HEK293T (cell line): ENCODE measurements at regions not wholly inside any gene's neighbourhood (a gene's known extent, or its start where the extent isn't known, plus 50 kb on each side); places are given as distances from the start of the nearest gene placed in this dataset.

ENCODE experiments used
- CTCF ChIA-PET: fragments of 350-600 bp; formaldehyde crosslinking; extraction: SDS; loops from one replicate; lab custom pipeline; 2021; ENCODE audit warnings: antibody characterized with exemption, inconsistent platforms; lab: Yijun Ruan, JAX
- POLR2A ChIA-PET: fragments of 350-600 bp; formaldehyde crosslinking; extraction: SDS; loops from one replicate; lab custom pipeline; 2020; ENCODE audit warnings: antibody characterized with exemption, inconsistent platforms; lab: Yijun Ruan, JAX
- DNase-seq: peaks from one replicate; pipeline ENCODE4 v3.0.0; 2012; ENCODE audit warnings: mixed read lengths; ENCODE audit errors: extremely low spot score
- ARNT ChIP-seq: fragments of 450-650 bp; IDR thresholded peaks from 2 replicates; pipeline ENCODE4 v1.6.1; 2017; ENCODE audit warnings: mild to moderate bottlenecking
- BHLHE40 ChIP-seq: fragments of 450-650 bp; IDR thresholded peaks from 2 replicates; pipeline ENCODE4 v1.6.1; 2016; ENCODE audit warnings: mild to moderate bottlenecking, moderate library complexity, borderline replicate concordance
- CTBP1 ChIP-seq: fragments of 450-650 bp; IDR thresholded peaks from 2 replicates; pipeline ENCODE4 v1.6.1; 2016; ENCODE audit warnings: borderline replicate concordance
- ELF4 ChIP-seq: fragments of 450-650 bp; IDR thresholded peaks from 2 replicates; pipeline ENCODE4 v1.6.1; 2017; ENCODE audit warnings: antibody characterized with exemption
- FOXA1 ChIP-seq: fragments of 450-650 bp; IDR thresholded peaks from 2 replicates; pipeline ENCODE4 v1.6.1; 2016; ENCODE audit warnings: mild to moderate bottlenecking
- FOXK2 ChIP-seq: fragments of 450-650 bp; IDR thresholded peaks from 2 replicates; pipeline ENCODE4 v1.6.1; 2016; ENCODE audit warnings: mild to moderate bottlenecking
- FOXM1 ChIP-seq: fragments of 450-650 bp; IDR thresholded peaks from 2 replicates; pipeline ENCODE4 v1.6.1; 2017; ENCODE audit warnings: mild to moderate bottlenecking, borderline replicate concordance
- HDGF ChIP-seq: fragments of 450-650 bp; IDR thresholded peaks from 2 replicates; pipeline ENCODE4 v1.6.1; 2017; ENCODE audit warnings: antibody characterized with exemption, borderline replicate concordance
- L3MBTL2 ChIP-seq: fragments of 450-650 bp; conservative IDR thresholded peaks from 2 replicates; pipeline ENCODE4 v1.6.1; 2016; ENCODE audit warnings: mild to moderate bottlenecking
- LEF1 ChIP-seq: fragments of 450-650 bp; IDR thresholded peaks from 2 replicates; pipeline ENCODE4 v1.6.1; 2017; ENCODE audit warnings: mild to moderate bottlenecking, borderline replicate concordance
- NFRKB ChIP-seq: fragments of 450-650 bp; IDR thresholded peaks from 2 replicates; pipeline ENCODE4 v1.6.1; 2016; ENCODE audit warnings: mild to moderate bottlenecking, moderate library complexity
- SP1 ChIP-seq: fragments of 450-650 bp; IDR thresholded peaks from 2 replicates; pipeline ENCODE4 v1.6.1; 2017
- SUZ12 ChIP-seq: fragments of 450-650 bp; IDR thresholded peaks from 2 replicates; pipeline ENCODE4 v1.6.1; 2016; ENCODE audit warnings: mild to moderate bottlenecking
- TARDBP ChIP-seq: fragments of 450-650 bp; IDR thresholded peaks from 2 replicates; pipeline ENCODE4 v1.6.1; 2016
- ZNF384 ChIP-seq: fragments of 450-650 bp; IDR thresholded peaks from 2 replicates; pipeline ENCODE4 v1.6.1; 2016
- TF ChIP-seq, protein P1 (sequence below): fragments of 450-650 bp; IDR thresholded peaks from 2 replicates; pipeline ENCODE4 v1.6.1; 2016

DNA sequence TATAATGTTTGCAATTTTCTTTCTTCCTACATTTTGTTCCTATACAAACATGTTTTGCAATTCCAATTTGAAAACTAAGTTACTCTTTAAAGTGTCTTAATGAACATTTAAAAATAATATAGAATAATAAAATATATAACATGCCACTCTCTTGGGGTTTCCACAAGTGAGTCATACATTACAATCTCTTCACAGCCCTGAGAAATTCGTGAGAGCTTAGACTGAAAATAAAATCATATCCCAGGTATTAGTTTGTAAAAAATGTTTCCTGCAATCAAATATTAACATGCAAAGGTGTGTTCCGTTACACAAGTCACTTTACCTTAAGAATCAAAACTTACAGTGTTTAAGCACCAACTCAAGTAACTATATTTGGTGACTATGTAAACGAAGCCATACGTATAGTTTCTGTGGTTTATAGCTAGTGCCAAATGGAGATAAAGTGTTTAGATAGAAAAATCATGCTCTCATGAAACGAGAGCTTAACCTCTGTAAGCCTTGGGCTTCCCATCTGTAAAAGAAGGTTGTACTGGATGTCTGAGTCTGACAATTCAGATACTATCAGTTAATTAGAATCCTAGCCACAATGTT is 253.6 kb upstream of the ANO3 start:
- DNase-seq = no peak
- CTCF ChIA-PET = no interaction called here
- POLR2A ChIA-PET = no interaction called here
- TF ChIP-seq ELF4 (no peak), ZNF384 (no peak), LEF1 (no peak), NFRKB (no peak), SP1 (no peak), ARNT (no peak)
- TF ChIP-seq, protein P1, sequence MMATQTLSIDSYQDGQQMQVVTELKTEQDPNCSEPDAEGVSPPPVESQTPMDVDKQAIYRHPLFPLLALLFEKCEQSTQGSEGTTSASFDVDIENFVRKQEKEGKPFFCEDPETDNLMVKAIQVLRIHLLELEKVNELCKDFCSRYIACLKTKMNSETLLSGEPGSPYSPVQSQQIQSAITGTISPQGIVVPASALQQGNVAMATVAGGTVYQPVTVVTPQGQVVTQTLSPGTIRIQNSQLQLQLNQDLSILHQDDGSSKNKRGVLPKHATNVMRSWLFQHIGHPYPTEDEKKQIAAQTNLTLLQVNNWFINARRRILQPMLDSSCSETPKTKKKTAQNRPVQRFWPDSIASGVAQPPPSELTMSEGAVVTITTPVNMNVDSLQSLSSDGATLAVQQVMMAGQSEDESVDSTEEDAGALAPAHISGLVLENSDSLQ = no peak

DNA sequence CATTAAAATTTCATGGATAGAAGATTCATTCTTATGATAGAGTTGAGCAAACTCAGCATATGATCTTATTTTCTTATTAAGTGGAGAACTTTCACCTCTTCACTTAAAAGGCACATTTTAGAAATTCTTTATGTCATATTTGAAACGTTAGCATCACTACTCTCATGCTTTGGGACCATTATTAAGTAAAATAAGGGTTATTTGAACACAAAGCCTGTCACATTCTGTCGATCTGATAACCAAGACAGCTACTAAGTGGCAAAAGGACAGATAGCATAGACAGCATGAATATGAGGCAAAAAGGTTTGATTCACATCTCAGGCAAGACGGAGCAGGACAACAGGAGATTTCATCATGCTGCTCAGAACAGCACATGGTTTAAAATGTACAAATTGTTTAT is 247.6 kb upstream of the ANO3 start:
- POLR2A ChIA-PET = no interaction called here
- CTCF ChIA-PET = no interaction called here
- no peak for TF ChIP-seq NFRKB
- no peak for TF ChIP-seq HDGF
- DNase-seq = no peak

DNA sequence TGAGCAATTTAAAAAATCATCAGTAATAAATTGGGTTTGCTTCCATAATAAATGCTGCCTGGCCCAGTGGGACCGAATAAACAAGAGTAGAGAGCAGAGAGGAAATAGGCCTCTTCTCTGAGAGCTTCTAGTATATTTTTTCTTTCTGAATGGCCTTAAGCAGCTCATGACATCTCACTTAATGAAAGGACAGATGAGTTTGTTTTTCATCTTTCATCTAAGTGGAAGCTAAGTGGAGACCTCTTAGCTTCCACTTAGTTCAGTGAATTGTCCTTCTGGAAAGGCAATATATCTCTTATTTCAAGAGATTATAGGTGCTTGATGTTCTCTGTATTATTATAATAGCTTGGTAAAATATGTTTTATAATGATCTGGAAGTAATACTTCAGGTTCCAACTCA is 245.9 kb upstream of the ANO3 start:
- POLR2A ChIA-PET = no interaction called here
- CTCF ChIA-PET = no interaction called here
- no peak for TF ChIP-seq FOXM1
- no peak for TF ChIP-seq SP1
- no peak for TF ChIP-seq NFRKB
- TF ChIP-seq ZNF384 = no peak
- TF ChIP-seq L3MBTL2 = no peak
- TF ChIP-seq LEF1 = no peak
- no peak for TF ChIP-seq HDGF
- TF ChIP-seq ELF4 = no peak
- TF ChIP-seq BHLHE40 = no peak
- TF ChIP-seq, protein P1 = no peak
- no peak for TF ChIP-seq FOXA1
- TF ChIP-seq SUZ12 = no peak
- no peak for TF ChIP-seq TARDBP
- TF ChIP-seq CTBP1 = no peak
- no peak for TF ChIP-seq ARNT
- TF ChIP-seq FOXK2 = no peak
- no peak for DNase-seq

DNA sequence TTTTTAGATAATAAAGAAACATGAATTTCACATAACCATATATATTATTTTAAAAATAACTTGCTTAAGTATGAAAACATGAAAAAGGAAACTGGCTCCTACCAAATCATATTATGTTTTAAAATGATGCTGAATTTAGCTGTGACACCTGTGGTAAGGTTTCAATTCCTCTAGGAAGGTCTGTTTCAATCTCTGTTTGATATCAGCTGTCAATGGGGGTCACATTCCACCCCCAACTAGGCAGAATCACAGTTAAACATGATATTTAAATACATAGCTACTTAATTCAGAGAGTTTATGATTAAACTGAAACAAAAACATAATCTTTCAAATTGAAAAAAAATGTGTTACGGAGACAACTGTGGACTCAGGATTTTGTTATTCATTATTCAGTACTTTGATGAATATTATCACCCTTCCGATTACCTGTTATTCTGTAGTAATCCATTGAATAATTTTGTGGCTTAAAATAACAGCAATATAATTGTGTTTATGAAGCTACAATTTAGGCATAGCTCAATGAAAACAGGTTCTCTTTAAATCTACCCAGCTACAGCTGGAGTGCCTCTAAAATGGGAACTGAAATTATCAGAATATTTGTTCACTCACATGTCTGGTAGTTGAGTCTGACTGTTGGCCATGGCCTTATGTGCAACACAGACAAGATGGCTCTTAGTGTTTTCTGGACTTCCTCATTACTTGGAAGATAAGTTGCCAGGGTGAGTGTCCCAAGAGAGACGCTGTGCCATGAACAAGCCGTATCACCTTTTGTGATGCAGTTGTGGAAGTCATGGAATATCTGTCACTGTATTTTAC is 244.6 kb upstream of the ANO3 start:
- DNase-seq = no peak
- TF ChIP-seq BHLHE40 = no peak
- TF ChIP-seq ARNT = no peak
- no peak for TF ChIP-seq FOXA1
- TF ChIP-seq HDGF = no peak
- TF ChIP-seq SP1 = no peak
- TF ChIP-seq, protein P1 = no peak
- no peak for TF ChIP-seq TARDBP
- no peak for TF ChIP-seq FOXM1
- no peak for TF ChIP-seq CTBP1
- no peak for TF ChIP-seq ZNF384
- TF ChIP-seq LEF1 = no peak
- TF ChIP-seq NFRKB = no peak
- no peak for TF ChIP-seq FOXK2
- TF ChIP-seq SUZ12 = no peak
- TF ChIP-seq L3MBTL2 = no peak
- POLR2A ChIA-PET = no interaction called here
- CTCF ChIA-PET = no interaction called here

DNA sequence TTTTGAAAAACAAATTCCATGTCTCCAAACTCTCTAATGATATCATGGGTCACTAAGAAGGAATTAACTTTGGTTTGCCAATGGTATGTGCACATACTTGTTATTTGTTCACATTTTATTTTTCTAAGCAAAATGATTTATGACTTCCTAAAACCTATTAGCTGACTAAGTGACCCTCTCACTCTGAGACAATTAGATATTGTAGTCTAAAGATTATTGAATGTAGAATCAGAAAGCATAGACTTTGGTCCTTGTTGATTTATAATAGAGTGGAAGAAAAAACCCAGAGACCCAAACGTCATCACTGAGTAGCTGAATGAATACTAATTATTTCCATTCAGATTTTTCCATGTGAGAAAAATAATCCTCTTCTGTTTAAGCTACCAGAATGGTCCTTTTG is 243.5 kb upstream of the ANO3 start:
- no peak for DNase-seq
- ChIA-PET POLR2A (no interaction called here), CTCF (no interaction called here)
- TF ChIP-seq FOXK2 (no peak), LEF1 (no peak), TARDBP (no peak), SP1 (no peak), NFRKB (no peak), FOXM1 (no peak), BHLHE40 (no peak)
- TF ChIP-seq, protein P1 = no peak

DNA sequence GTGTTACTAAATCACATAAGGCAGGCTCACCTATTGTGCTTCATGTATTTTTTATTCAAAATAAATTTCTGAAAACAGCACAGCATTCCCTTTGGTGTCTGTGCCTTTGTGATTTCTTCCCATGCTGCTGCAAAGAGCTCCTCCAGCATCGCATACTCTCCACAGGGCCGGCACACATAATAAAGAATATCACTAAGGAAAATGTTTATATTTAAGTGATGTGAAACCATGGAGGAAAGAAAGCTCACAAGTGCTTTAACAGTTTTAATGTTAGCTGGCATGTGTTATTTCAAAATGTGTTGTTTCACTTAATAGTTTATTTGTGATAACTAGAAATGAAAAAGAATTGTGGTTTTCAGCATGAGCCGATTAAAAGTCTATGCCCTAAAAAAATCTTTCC is 241.3 kb upstream of the ANO3 start:
- ChIA-PET CTCF (no interaction called here), POLR2A (no interaction called here)
- no peak for DNase-seq
- TF ChIP-seq ZNF384 (no peak), CTBP1 (no peak), FOXA1 (no peak), FOXM1 (no peak), HDGF (no peak), LEF1 (no peak), ARNT (no peak), SP1 (no peak)
